ENCODE measurements at regions not wholly inside any gene's neighbourhood (a gene's known extent, or its start where the extent isn't known, plus 50 kb on each side); places are given as distances from the start of the nearest gene placed in this dataset.

DNA sequence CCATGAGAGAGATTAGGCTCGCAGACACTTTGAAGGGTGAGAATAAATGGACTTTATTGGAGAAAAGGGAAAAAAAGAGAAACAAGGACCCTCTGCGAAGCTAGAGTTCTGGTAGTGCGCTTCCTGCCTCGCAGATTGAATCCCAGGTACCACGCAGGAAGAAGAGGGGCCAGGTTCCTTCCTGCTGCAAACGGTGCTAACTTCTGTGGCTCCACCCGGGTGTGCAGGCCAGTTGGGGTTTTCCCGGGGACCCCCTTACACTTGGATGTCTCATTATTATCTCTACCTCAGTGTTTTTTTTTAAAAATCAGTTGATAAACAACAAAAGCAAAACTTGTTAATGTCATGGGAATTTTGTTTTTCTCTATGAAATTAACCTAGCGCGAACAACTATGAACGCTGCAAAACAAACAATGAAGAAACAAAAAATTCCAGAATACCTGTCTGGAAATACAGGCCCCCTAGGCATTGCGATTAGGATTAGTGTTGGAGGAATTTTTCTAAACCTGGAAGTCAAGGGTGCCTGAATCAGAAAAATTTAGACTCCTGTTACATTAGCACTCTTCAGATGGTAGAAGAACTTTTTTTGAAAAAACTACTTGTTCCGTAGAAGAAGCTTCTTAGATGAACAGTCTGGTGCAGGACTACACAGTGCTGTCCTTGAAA, 414.5 kb downstream of the MAN2A1 start:
- Histone ChIP-seq H3K27me3 (no peaks in the 10 kb centered on the region), H3K36me3 (no peaks in the 10 kb centered on the region)

DNA sequence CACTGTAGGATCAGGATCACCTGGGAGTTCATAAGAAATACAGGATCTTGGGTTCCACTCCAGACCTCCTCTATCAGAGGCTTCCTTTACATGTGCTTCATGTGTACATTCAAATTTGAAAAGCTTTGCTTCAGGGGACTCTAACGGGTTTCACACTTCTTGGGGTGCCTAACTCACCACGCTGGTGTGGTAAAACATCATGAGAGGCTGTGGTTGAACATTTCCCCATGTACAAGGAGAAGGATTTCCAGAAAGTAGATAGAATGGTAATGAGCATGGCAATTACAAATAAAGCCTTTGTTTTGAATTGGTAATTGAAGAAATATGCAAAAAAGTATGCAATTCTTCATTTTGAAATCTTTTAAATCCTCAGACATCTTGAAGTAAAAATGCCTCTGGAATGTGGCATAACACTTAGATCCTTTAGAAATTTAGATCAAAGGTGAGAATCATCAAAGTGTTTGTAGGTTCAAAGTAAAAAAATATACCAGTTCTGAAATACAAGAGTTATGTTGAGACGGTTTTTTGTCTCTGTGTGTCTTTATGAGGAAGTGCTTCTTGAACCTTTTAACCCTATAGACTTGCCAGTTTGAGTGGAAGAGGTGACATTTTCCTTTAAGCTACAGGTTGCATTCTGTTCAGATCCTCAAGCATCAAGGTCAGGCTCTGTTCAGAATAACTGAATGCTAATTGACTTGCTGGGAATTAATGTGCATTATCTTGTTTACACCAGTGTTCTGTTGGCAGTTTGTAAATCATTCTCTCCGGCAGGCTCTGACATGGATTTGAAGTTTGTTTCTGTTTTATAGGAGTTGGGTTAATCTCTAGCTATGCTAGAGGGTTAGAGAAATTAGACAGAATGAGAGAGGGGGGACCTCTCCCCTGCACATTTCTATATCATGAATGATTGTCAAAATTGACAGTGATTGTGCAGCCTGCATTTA, 415.3 kb downstream of the MAN2A1 start:
- DNase-seq (ENCODE audit: low spot score in 2 of 2): no peak
- Histone ChIP-seq H3K36me3 (no peaks in the 10 kb centered on the region), H3K27me3 (no peaks in the 10 kb centered on the region), H3K4me3 (no peak overlapping the region), H3K4me1 (peaks cover 0 to 20% (median 4%) of the 10 kb centered on the region in 4 donors), H3K9me3 (no peaks in the 10 kb centered on the region), H3K27ac (no peak overlapping the region)
- WGBS, 2 donors: 34 to 50% methylated on average over 4 of the region's 4 CpGs
- TF ChIP-seq, protein P1, sequence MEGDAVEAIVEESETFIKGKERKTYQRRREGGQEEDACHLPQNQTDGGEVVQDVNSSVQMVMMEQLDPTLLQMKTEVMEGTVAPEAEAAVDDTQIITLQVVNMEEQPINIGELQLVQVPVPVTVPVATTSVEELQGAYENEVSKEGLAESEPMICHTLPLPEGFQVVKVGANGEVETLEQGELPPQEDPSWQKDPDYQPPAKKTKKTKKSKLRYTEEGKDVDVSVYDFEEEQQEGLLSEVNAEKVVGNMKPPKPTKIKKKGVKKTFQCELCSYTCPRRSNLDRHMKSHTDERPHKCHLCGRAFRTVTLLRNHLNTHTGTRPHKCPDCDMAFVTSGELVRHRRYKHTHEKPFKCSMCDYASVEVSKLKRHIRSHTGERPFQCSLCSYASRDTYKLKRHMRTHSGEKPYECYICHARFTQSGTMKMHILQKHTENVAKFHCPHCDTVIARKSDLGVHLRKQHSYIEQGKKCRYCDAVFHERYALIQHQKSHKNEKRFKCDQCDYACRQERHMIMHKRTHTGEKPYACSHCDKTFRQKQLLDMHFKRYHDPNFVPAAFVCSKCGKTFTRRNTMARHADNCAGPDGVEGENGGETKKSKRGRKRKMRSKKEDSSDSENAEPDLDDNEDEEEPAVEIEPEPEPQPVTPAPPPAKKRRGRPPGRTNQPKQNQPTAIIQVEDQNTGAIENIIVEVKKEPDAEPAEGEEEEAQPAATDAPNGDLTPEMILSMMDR (IDR thresholded peaks at IDR 0.05): no peak
- no peak for TF ChIP-seq EP300 (IDR thresholded peaks at IDR 0.05)
- TF ChIP-seq POLR2A (IDR thresholded peaks at IDR 0.05): no peak

More for the DNA sequence above, 414.5 kb downstream of the MAN2A1 start:
- Histone ChIP-seq H3K4me1 (peaks cover 0 to 20% (median 4%) of the 10 kb centered on the region in 4 donors), H3K4me3 (no peak overlapping the region), H3K9me3 (no peaks in the 10 kb centered on the region), H3K27ac (no peak overlapping the region)
- WGBS, 2 donors: 71 to 81% methylated on average over 13 of the region's 13 CpGs
- TF ChIP-seq EP300 (IDR thresholded peaks at IDR 0.05): no peak
- no peak for TF ChIP-seq POLR2A (IDR thresholded peaks at IDR 0.05)
- TF ChIP-seq, protein P1 (IDR thresholded peaks at IDR 0.05): no peak
- no peak for DNase-seq (ENCODE audit: low spot score in 2 of 2)

DNA sequence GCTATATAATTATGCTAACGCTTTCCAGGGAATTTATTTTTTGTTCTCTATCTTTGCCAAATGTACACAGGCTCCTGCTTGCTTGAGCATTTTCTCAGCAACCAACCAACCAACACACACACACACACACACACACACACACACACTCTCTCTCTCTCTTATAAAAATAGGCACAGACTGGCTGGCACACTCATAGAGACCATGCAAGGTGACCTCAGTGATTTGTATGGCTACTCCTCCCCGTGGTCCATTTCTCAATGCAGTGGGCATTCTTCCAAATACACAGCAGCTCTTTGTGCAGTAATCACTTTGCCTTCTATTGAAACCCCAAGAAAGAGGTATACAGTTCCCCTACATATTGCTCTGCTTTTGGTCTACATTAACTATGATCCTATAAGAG, 416.0 kb downstream of the MAN2A1 start:
- DNase-seq (ENCODE audit: low spot score in 2 of 2): no peak

DNA sequence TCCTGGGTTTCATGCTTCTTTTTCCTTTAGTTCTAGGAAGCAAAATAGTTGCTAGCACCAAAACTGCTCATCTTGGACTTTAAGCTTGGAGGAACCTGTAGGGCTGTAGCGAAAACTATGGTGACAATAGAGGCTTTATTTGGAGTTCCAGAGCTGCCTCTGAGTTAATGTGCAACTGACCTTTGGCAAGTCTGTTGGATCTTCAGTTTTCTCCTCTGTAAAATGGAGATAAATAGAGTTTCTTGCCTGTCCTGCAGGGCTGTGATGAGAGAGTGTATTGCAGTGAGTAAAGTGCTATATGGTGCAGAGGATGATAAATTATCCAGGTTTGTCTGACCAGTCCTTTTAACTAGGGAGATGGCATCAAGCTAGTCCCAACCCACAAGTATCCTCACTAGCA, 417.0 kb downstream of the MAN2A1 start:
- H3K4me3 ChIP-seq: no peak overlapping the region
- no peak overlapping the region for H3K27ac ChIP-seq
- no peak for DNase-seq (ENCODE audit: low spot score in 2 of 2)
- H3K9me3 ChIP-seq: no peaks in the 10 kb centered on the region
- TF ChIP-seq, protein P1 (IDR thresholded peaks at IDR 0.05): no peak
- TF ChIP-seq POLR2A (IDR thresholded peaks at IDR 0.05): no peak
- TF ChIP-seq EP300 (IDR thresholded peaks at IDR 0.05): no peak
- H3K4me1 ChIP-seq: peaks cover 0 to 20% (median 4%) of the 10 kb centered on the region in 4 donors
- no peaks in the 10 kb centered on the region for H3K27me3 ChIP-seq
- 48 to 75% methylated on average over 1 of the region's 1 CpG for WGBS, 2 donors
- no peaks in the 10 kb centered on the region for H3K36me3 ChIP-seq

More for the DNA sequence above, 416.0 kb downstream of the MAN2A1 start:
- Histone ChIP-seq H3K4me1 (peaks cover 0 to 20% (median 4%) of the 10 kb centered on the region in 4 donors), H3K4me3 (no peak overlapping the region), H3K9me3 (no peaks in the 10 kb centered on the region), H3K27me3 (no peaks in the 10 kb centered on the region), H3K36me3 (no peaks in the 10 kb centered on the region), H3K27ac (no peak overlapping the region)
- TF ChIP-seq, protein P1 (IDR thresholded peaks at IDR 0.05): no peak
- TF ChIP-seq EP300 (IDR thresholded peaks at IDR 0.05) (no peak), POLR2A (IDR thresholded peaks at IDR 0.05) (no peak)
- WGBS, 2 donors: 44 to 53% methylated on average over 2 of the region's 2 CpGs

DNA sequence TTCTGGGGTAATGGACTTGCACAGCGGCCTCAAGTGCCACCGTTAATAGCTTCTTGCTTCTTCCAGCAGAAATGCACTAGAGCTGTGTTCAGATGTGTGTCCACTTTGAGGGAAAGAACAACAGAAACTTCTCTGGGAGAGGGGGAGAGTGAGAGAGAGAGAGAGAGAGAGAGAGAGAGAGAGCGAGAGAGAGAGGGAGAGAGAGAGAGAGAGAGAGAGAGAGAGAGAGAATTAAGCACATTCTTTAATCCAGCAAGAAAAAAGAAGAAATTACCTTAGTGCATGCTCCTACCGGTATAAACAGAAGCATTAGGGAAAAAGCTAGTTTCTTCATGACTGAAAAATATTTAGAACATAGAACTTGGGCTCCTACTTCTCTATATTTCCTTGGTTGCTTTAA, 418.8 kb downstream of the MAN2A1 start:
- Histone ChIP-seq H3K27ac (no peak overlapping the region), H3K36me3 (no peaks in the 10 kb centered on the region), H3K4me3 (no peak overlapping the region), H3K4me1 (peaks cover 0 to 16% (median 4%) of the 10 kb centered on the region in 4 donors), H3K9me3 (no peaks in the 10 kb centered on the region), H3K27me3 (no peaks in the 10 kb centered on the region)
- WGBS, 2 donors: 67 to 69% methylated on average over 3 to 4 of the region's 4 CpGs
- DNase-seq (ENCODE audit: low spot score in 2 of 2): no peak
- TF ChIP-seq EP300 (IDR thresholded peaks at IDR 0.05): no peak
- TF ChIP-seq, protein P1 (IDR thresholded peaks at IDR 0.05): peak in 2 of 5 experiments; percentile 45 to 49
